PC-3 (cell line): ENCODE measurements at regions not wholly inside any gene's neighbourhood (a gene's known extent, or its start where the extent isn't known, plus 50 kb on each side); places are given as distances from the start of the nearest gene placed in this dataset.

Source experiments
- CTCF ChIP-seq: fragments of 300-600 bp; sonication (generic); conservative IDR thresholded peaks from 2 replicates; pipeline ENCODE4 v1.5.1; 2017; ENCODE audit warnings: antibody characterized with exemption, low read depth, mild to moderate bottlenecking, low read length
- EZH2 ChIP-seq: fragments of 300-600 bp; sonication (generic); IDR thresholded peaks from one replicate; pipeline ENCODE4 v1.6.1; 2017; ENCODE audit warnings: antibody characterized with exemption, mild to moderate bottlenecking, low read length; ENCODE audit not compliant: unreplicated experiment
- EZH2phosphoT487 ChIP-seq: fragments of 300-600 bp; sonication (generic); IDR thresholded peaks from 2 replicates; pipeline ENCODE4 v1.6.1; 2018; ENCODE audit warnings: mild to moderate bottlenecking, antibody characterized with exemption, low read length, borderline replicate concordance

- TF ChIP-seq CTCF (no peak), EZH2phosphoT487 (no peak), EZH2 (no peak)
These were observed 71.8 kb upstream of the NCAM1 start for GRCh38 chr11:112889446-112889845.
